Endothelial cell of umbilical vein (primary cell): ENCODE measurements at regions not wholly inside any gene's neighbourhood (a gene's known extent, or its start where the extent isn't known, plus 50 kb on each side); places are given as distances from the start of the nearest gene placed in this dataset.

Source experiments
- BruUV-seq: library from RNA; stranded (reverse); fragments of 400-500 nt; replicated peaks from 2 replicates; lab custom pipeline; 2021; lab: Mats Ljungman, UMichigan
- CTCF ChIA-PET: fragments of 300-600, 350-600 bp; sonication (Branson Sonifier 250); formaldehyde crosslinking; loops from one replicate; lab custom pipeline; 2021; ENCODE audit warnings: antibody characterized with exemption, inconsistent platforms; lab: Charles Lee
- POLR2A ChIA-PET: fragments of 300-600, 350-600 bp; sonication (Branson Sonifier 250); formaldehyde crosslinking; loops from one replicate; lab custom pipeline; 2021; ENCODE audit warnings: antibody characterized with exemption, inconsistent platforms; lab: Charles Lee
- DNase-seq: peaks from one replicate; pipeline ENCODE4 v3.0.0-alpha.2; 2011; ENCODE audit warnings: low read depth, low spot score
- FAIRE-seq: peaks from 2 replicates; lab custom pipeline; 2011; peaks lifted over from hg19 to GRCh38; lab: Jason Lieb, UNC
- H2AFZ ChIP-seq: 2 replicates; pipeline ENCODE4 v1.6.0; 2012; ENCODE audit warnings: low read depth, low read length, control low read depth, inconsistent platforms
- H3K27ac ChIP-seq: 2 replicates; pipeline ENCODE4 v1.5.1; 2011; ENCODE audit warnings: low read depth, mild to moderate bottlenecking, control low read depth, low read length, moderate library complexity; ENCODE audit not compliant: insufficient read depth
- H3K27me3 ChIP-seq, 2 experiments: 2 replicates each; pipeline versions ENCODE4 v1.6.0 to v1.6.1; 2011; ENCODE audit warnings: low read length in 2 of 2, mixed read lengths in 1 of 2; ENCODE audit not compliant: control insufficient read depth in 2 of 2, insufficient read depth in 2 of 2
- H3K36me3 ChIP-seq, 2 experiments: 2 replicates in 1 of 2; 3 replicates in 1 of 2; pipeline ENCODE4 v1.5.1; 2011; ENCODE audit warnings: low read length in 2 of 2, mild to moderate bottlenecking in 1 of 2, moderate library complexity in 1 of 2; ENCODE audit not compliant: control insufficient read depth in 2 of 2, insufficient read depth in 2 of 2; ENCODE audit errors: extremely low read depth in 1 of 2
- H3K4me1 ChIP-seq: 3 replicates; pipeline ENCODE4 v1.5.1; 2011; ENCODE audit warnings: mild to moderate bottlenecking, low read length; ENCODE audit not compliant: control insufficient read depth, insufficient read depth; ENCODE audit errors: extremely low read depth
- H3K4me2 ChIP-seq: 2 replicates; pipeline ENCODE4 v1.6.1; 2011; ENCODE audit warnings: low read length, control low read depth, mixed read lengths; ENCODE audit not compliant: insufficient read depth
- H3K4me3 ChIP-seq, 3 experiments: fragments of 200-600 bp in 1 of 3; sonication (generic), shearing (Covaris generic) in 1 of 3; replicated peaks in 1 of 3; 2 replicates each; pipeline ENCODE4 v1.5.1; 2011 to 2016; ENCODE audit warnings: control low read depth in 3 of 3, low read length in 3 of 3, mild to moderate bottlenecking in 2 of 3, inconsistent platforms in 1 of 3, low read depth in 1 of 3, moderate library complexity in 1 of 3; ENCODE audit not compliant: insufficient read depth in 1 of 3
- H3K79me2 ChIP-seq: 2 replicates; pipeline ENCODE4 v1.6.0; 2012; ENCODE audit warnings: low read length, inconsistent platforms; ENCODE audit not compliant: control insufficient read depth, insufficient read depth
- H3K9ac ChIP-seq: replicated peaks from 2 replicates; pipeline ENCODE3; 2011; ENCODE audit warnings: low read length, control low read depth; ENCODE audit not compliant: insufficient read depth; ENCODE audit errors: extremely low read depth
- H3K9me1 ChIP-seq: replicated peaks from 3 replicates; pipeline ENCODE4 v1.6.0; 2011; ENCODE audit warnings: mild to moderate bottlenecking, low read length; ENCODE audit not compliant: control insufficient read depth, insufficient read depth; ENCODE audit errors: extremely low read depth
- H3K9me3 ChIP-seq: replicated peaks from 2 replicates; pipeline ENCODE4 v1.5.1; 2012; ENCODE audit warnings: low read length, inconsistent platforms; ENCODE audit not compliant: control insufficient read depth, insufficient read depth
- H4K20me1 ChIP-seq: replicated peaks from 2 replicates; pipeline ENCODE3; 2011; ENCODE audit warnings: mild to moderate bottlenecking, low read length; ENCODE audit not compliant: control insufficient read depth, insufficient read depth; ENCODE audit errors: extremely low read depth
- EZH2 ChIP-seq: IDR thresholded peaks from 2 replicates; pipeline ENCODE4 v1.6.1; 2012; ENCODE audit warnings: borderline replicate concordance, low read depth, mild to moderate bottlenecking, moderate library complexity, low read length, inconsistent platforms; ENCODE audit not compliant: severe bottlenecking
- FOS ChIP-seq: IDR thresholded peaks from 2 replicates; pipeline ENCODE4 v1.6.1; 2011; ENCODE audit warnings: mild to moderate bottlenecking, low read length, moderate library complexity, borderline replicate concordance; ENCODE audit not compliant: insufficient read depth
- GATA2 ChIP-seq: IDR thresholded peaks from 2 replicates; pipeline ENCODE4 v1.7.0; 2011; ENCODE audit warnings: low read depth, mild to moderate bottlenecking, moderate library complexity, mixed read lengths, low read length; ENCODE audit not compliant: insufficient read length, insufficient read depth
- JUN ChIP-seq: IDR thresholded peaks from 2 replicates; pipeline ENCODE4 v1.6.1; 2011; ENCODE audit warnings: borderline replicate concordance, low read depth; ENCODE audit not compliant: insufficient read length, insufficient read depth
- MAX ChIP-seq: IDR thresholded peaks from 2 replicates; pipeline ENCODE4 v1.6.1; 2011; ENCODE audit not compliant: insufficient read depth, insufficient read length
- MYC ChIP-seq: IDR thresholded peaks from one replicate; pipeline ENCODE4 v1.6.1; 2011; ENCODE audit warnings: mild to moderate bottlenecking, low read depth, low read length
- POLR2A ChIP-seq: IDR thresholded peaks from 2 replicates; pipeline ENCODE4 v1.6.1; 2012; ENCODE audit warnings: low read depth, mild to moderate bottlenecking, control low read depth, low read length
- POLR2AphosphoS5 ChIP-seq: IDR thresholded peaks from 2 replicates; pipeline ENCODE4 v1.6.1; 2012; ENCODE audit warnings: low read depth, mild to moderate bottlenecking, control low read depth, low read length, moderate library complexity; ENCODE audit not compliant: insufficient read depth
- dilution Hi-C: fragments of 300-500 bp; cut with MboI; formaldehyde crosslinking; loops from one replicate; pipeline ENCODE4 v1.15.0; 2019; ENCODE audit warnings: low sequenced_read_pairs; ENCODE audit not compliant: extremely low pct_ligation_motif_present
- intact Hi-C: fragments of 100-400 bp; cut with micrococcal nuclease; formaldehyde crosslinking; loops from one replicate; pipeline ENCODE4 v1.10.0; 2022
- TF ChIP-seq, protein P1 (sequence below), 2 donors: IDR thresholded peaks; 1 replicate in 1 of 2; 2 replicates in 1 of 2; pipeline ENCODE4 v1.5.1; 2011; ENCODE audit warnings: low read length in 2 of 2, mild to moderate bottlenecking in 2 of 2, moderate library complexity in 2 of 2, control low read depth in 1 of 2, inconsistent platforms in 1 of 2, low read depth in 1 of 2; ENCODE audit not compliant: insufficient read depth in 1 of 2; ENCODE audit errors: extremely low read depth in 1 of 2

GRCh38 chr4:10315638-10316037 lies 141.6 kb downstream of the ZNF518B start:
- Histone ChIP-seq H4K20me1 (no peaks in the 10 kb centered on the region), H3K4me2 (no peak overlapping the region), H3K9ac (no peak overlapping the region), H3K4me3 (no peak overlapping the region), H3K9me1 (no peaks in the 10 kb centered on the region), H3K27me3 (no peaks in the 10 kb centered on the region), H3K79me2 (no peaks in the 10 kb centered on the region), H3K9me3 (no peaks in the 10 kb centered on the region), H2AFZ (no peak overlapping the region), H3K4me1 (no peaks in the 10 kb centered on the region), H3K36me3 (no peaks in the 10 kb centered on the region), H3K27ac (no peak overlapping the region)
- FAIRE-seq (no peak), DNase-seq (no peak)
- ChIA-PET CTCF (no interaction called here), POLR2A (no interaction called here)
- no peak for TF ChIP-seq FOS
- TF ChIP-seq POLR2AphosphoS5 = no peak
- TF ChIP-seq EZH2 = no peak
- no peak for TF ChIP-seq JUN
- TF ChIP-seq POLR2A = no peak
- no peak for TF ChIP-seq GATA2
- no peak for TF ChIP-seq MAX
- TF ChIP-seq, protein P1, sequence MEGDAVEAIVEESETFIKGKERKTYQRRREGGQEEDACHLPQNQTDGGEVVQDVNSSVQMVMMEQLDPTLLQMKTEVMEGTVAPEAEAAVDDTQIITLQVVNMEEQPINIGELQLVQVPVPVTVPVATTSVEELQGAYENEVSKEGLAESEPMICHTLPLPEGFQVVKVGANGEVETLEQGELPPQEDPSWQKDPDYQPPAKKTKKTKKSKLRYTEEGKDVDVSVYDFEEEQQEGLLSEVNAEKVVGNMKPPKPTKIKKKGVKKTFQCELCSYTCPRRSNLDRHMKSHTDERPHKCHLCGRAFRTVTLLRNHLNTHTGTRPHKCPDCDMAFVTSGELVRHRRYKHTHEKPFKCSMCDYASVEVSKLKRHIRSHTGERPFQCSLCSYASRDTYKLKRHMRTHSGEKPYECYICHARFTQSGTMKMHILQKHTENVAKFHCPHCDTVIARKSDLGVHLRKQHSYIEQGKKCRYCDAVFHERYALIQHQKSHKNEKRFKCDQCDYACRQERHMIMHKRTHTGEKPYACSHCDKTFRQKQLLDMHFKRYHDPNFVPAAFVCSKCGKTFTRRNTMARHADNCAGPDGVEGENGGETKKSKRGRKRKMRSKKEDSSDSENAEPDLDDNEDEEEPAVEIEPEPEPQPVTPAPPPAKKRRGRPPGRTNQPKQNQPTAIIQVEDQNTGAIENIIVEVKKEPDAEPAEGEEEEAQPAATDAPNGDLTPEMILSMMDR (IDR thresholded peaks at IDR 0.05; ENCODE audit: extremely low read depth in 1 of 2, insufficient read depth in 1 of 2, low read depth in 1 of 2, low read length in 2 of 2) = no peak
- no peak for TF ChIP-seq MYC
- dilution Hi-C loops = no loop called here
- intact Hi-C loops = no loop called here
- BruUV-seq = no TSS peak
